ENCODE measurements at regions not wholly inside any gene's neighbourhood (a gene's known extent, or its start where the extent isn't known, plus 50 kb on each side); places are given as distances from the start of the nearest gene placed in this dataset.

- no peak for TF ChIP-seq CTCF (IDR thresholded peaks at IDR 0.05; ENCODE audit: extremely low read depth, missing control alignments)
- DNase-seq (ENCODE audit: low spot score), result no peak
Observed at GRCh38 chr12:30466093-30466585, 229.5 kb downstream of the IPO8 start.

- no peak for DNase-seq (ENCODE audit: low spot score)
- no peak for TF ChIP-seq CTCF (IDR thresholded peaks at IDR 0.05; ENCODE audit: extremely low read depth, missing control alignments)
Observed at GRCh38 chr12:30463636-30464035, 232.0 kb downstream of the IPO8 start.

- no peak for TF ChIP-seq CTCF (IDR thresholded peaks at IDR 0.05; ENCODE audit: extremely low read depth, missing control alignments)
Observed at GRCh38 chr12:30462249-30462648, 233.4 kb downstream of the IPO8 start.

GRCh38 chr12:30461026-30461615 lies 234.5 kb downstream of the IPO8 start:
- DNase-seq (ENCODE audit: low spot score), result no peak

More at GRCh38 chr12:30462249-30462648, 233.4 kb downstream of the IPO8 start:
- no peak for DNase-seq (ENCODE audit: low spot score)

GRCh38 chr12:30458453-30458852 lies 237.2 kb downstream of the IPO8 start:
- no peak for TF ChIP-seq CTCF (IDR thresholded peaks at IDR 0.05; ENCODE audit: extremely low read depth, missing control alignments)
- DNase-seq (ENCODE audit: low spot score), result no peak

More at GRCh38 chr12:30461026-30461615, 234.5 kb downstream of the IPO8 start:
- TF ChIP-seq CTCF (IDR thresholded peaks at IDR 0.05; ENCODE audit: extremely low read depth, missing control alignments), result no peak

GRCh38 chr12:30457621-30458289 lies 237.9 kb downstream of the IPO8 start:
- TF ChIP-seq CTCF (IDR thresholded peaks at IDR 0.05; ENCODE audit: extremely low read depth, missing control alignments), result no peak
- DNase-seq (ENCODE audit: low spot score), result no peak

GRCh38 chr12:30450872-30451271 lies 244.8 kb downstream of the IPO8 start:
- no peak for DNase-seq (ENCODE audit: low spot score)
- TF ChIP-seq CTCF (IDR thresholded peaks at IDR 0.05; ENCODE audit: extremely low read depth, missing control alignments), result no peak

Data from GM20000 (cell line).